Left ventricle myocardium inferior (tissue), 1 donor: ENCODE measurements at regions not wholly inside any gene's neighbourhood (a gene's known extent, or its start where the extent isn't known, plus 50 kb on each side); places are given as distances from the start of the nearest gene placed in this dataset.

Experiments
- DNase-seq: peaks from one replicate; pipeline ENCODE4 v3.0.0-alpha.2; 2020
- H3K27ac ChIP-seq: fragments of 200-600 bp; replicated peaks from 2 replicates; pipeline ENCODE4 v1.8.0; 2021
- H3K27me3 ChIP-seq: fragments of 200-600 bp; 2 replicates; pipeline ENCODE4 v1.8.0; 2021; ENCODE audit warnings: low read depth
- H3K36me3 ChIP-seq: fragments of 200-600 bp; 2 replicates; pipeline ENCODE4 v1.8.0; 2021
- H3K4me1 ChIP-seq: fragments of 200-600 bp; 2 replicates; pipeline ENCODE4 v1.8.0; 2021
- H3K4me3 ChIP-seq: fragments of 200-600 bp; 2 replicates; pipeline ENCODE4 v1.8.0; 2021; ENCODE audit warnings: mild to moderate bottlenecking, moderate library complexity
- H3K9me3 ChIP-seq: fragments of 200-600 bp; replicated peaks from 2 replicates; pipeline ENCODE4 v1.8.0; 2021
- intact Hi-C: fragments of 100-400 bp; cut with micrococcal nuclease; formaldehyde crosslinking; loops from one replicate; pipeline ENCODE4 v1.11.0; 2022
- TF ChIP-seq, protein P1 (sequence below): fragments of 200-600 bp; IDR thresholded peaks from 2 replicates; pipeline ENCODE4 v1.8.0; 2021; ENCODE audit warnings: antibody characterized with exemption, mild to moderate bottlenecking, borderline replicate concordance
- donor health status: DM: no; HTN: yes; CAD: no; lungs with severe emphysema.

DNA sequence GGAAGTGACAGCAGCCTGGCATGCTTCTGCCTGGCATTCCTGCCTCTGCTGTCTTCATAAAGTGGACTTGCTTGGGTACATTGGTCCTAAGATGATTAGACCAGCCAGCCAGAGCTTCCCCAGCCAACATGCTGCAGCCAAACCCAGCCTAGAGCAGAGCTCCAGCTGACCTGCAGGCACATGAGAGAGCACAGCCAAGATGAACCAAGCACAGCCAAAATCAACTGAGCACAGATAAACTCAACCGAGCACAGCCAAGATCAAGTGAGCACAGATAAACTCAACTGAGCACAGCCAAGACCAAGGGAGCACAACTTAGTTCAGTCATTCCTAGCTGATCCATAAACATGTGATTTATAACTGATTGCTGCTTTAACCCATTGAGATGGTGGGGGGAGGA lies 266.5 kb downstream of the MSX2 start:
- H3K27ac ChIP-seq, result peak overlapping the region; percentile 48
- intact Hi-C loops, result no loop called here
- peak; percentile 43 for DNase-seq
- no peak overlapping the region for H3K4me3 ChIP-seq
- TF ChIP-seq, protein P1, sequence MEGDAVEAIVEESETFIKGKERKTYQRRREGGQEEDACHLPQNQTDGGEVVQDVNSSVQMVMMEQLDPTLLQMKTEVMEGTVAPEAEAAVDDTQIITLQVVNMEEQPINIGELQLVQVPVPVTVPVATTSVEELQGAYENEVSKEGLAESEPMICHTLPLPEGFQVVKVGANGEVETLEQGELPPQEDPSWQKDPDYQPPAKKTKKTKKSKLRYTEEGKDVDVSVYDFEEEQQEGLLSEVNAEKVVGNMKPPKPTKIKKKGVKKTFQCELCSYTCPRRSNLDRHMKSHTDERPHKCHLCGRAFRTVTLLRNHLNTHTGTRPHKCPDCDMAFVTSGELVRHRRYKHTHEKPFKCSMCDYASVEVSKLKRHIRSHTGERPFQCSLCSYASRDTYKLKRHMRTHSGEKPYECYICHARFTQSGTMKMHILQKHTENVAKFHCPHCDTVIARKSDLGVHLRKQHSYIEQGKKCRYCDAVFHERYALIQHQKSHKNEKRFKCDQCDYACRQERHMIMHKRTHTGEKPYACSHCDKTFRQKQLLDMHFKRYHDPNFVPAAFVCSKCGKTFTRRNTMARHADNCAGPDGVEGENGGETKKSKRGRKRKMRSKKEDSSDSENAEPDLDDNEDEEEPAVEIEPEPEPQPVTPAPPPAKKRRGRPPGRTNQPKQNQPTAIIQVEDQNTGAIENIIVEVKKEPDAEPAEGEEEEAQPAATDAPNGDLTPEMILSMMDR, result no peak
- no peaks in the 10 kb centered on the region for H3K36me3 ChIP-seq
- H3K27me3 ChIP-seq, result peaks cover 32% of the 10 kb centered on the region
- H3K4me1 ChIP-seq, result peaks cover 31% of the 10 kb centered on the region
- no peaks in the 10 kb centered on the region for H3K9me3 ChIP-seq

DNA sequence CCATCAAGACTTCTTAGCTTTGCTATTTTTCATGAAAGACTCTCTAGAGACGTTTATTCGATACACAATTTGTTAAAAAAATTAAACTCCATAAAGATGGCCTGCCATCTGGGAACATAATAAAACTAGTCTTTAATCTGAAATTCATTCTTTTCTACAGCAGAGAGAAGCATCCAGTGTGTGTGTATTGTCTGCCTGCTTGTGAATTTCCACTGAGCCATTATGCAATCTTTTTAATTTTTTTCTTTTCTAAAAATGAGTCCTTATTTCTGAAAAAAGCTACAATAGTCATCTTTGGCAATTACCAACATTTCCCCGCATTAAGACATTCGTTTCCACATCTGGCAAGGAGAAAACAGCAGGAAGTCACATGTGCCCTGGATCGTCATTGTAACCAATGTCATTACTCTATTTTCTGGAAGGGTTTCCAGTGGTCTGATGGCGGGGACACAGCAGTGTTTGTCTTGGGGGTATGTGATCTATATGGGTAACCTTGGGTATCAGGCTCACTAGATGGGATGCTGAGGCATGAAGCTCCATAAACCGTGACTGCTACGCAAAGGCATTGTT lies 263.1 kb downstream of the MSX2 start:
- Histone ChIP-seq H3K9me3 (no peaks in the 10 kb centered on the region), H3K27me3 (peaks cover 25% of the 10 kb centered on the region), H3K4me1 (peaks cover 31% of the 10 kb centered on the region), H3K36me3 (no peaks in the 10 kb centered on the region), H3K27ac (peak overlapping the region; percentile 62), H3K4me3 (no peak overlapping the region)
- no peak for DNase-seq
- intact Hi-C loops, result no loop called here
- TF ChIP-seq, protein P1, result no peak

DNA sequence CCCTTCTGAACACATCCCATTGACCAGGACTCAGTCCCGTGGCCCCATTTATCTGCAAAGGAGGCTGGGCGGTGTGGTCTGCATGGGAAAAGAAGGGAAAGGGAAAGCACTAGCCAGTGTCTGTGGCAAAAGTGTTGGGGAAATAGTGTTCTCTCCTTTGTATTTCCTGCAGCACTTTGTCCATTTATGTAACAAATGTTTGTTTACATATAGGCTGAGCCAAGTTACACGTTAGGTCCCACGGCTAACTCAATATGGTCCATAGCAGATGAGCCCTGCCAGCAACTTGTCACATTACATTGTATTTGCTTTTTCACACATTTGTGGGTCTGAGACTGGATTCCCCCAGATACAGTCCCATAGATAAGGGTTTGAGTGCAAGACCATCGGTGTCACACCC lies 260.5 kb downstream of the MSX2 start:
- intact Hi-C loops, result no loop called here
- H3K27ac ChIP-seq, result no peak overlapping the region
- H3K4me1 ChIP-seq, result peaks cover 16% of the 10 kb centered on the region
- TF ChIP-seq, protein P1, result no peak
- DNase-seq, result no peak
- H3K27me3 ChIP-seq, result peaks cover 35% of the 10 kb centered on the region
- H3K9me3 ChIP-seq, result no peaks in the 10 kb centered on the region
- no peaks in the 10 kb centered on the region for H3K36me3 ChIP-seq
- no peak overlapping the region for H3K4me3 ChIP-seq

DNA sequence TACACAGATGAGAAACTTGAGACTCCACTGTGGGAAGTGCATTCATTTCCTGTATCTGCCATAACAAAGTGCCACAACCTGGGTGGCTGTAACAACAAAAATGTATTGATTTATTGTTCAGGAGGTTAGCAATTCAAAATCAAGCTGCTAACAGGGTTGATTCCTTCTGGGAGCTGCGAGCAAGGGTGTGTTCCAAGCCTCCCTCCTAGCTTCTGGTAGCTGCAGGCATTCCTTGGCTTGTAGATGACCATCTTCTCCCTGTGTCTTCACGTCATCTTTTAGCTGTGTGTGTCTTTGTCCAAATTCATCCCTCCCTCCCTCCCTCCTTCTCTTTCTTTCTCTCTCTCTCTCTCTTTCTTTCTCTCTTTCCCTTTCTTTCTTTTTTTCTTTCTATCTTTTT lies 258.1 kb downstream of the MSX2 start:
- intact Hi-C loops, result no loop called here
- Histone ChIP-seq H3K36me3 (no peaks in the 10 kb centered on the region), H3K27me3 (peaks cover 42% of the 10 kb centered on the region), H3K27ac (no peak overlapping the region), H3K9me3 (peaks cover 5% of the 10 kb centered on the region), H3K4me1 (peaks cover 6% of the 10 kb centered on the region), H3K4me3 (no peak overlapping the region)
- TF ChIP-seq, protein P1, result no peak
- no peak for DNase-seq

DNA sequence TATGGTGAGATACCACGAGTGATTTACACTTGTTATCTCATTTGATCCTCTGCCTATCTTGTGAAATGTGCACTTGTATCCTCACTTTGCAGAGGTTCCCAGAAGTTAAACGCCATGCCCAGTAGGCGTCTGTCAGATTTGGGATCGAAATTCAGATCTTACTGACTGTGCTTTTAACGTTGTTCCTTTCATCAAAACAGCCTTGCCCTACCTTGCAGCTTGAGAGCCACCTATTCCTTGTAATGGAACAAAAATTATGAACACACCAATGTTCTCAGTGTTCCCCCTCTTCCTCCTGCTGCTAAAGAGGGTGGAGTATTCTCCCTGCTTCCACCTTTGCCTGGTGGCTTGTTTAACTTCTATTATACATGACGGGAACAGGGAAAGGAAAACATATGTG lies 257.0 kb downstream of the MSX2 start:
- no peaks in the 10 kb centered on the region for H3K36me3 ChIP-seq
- H3K4me3 ChIP-seq, result no peak overlapping the region
- H3K27ac ChIP-seq, result no peak overlapping the region
- DNase-seq, result no peak
- H3K4me1 ChIP-seq, result no peaks in the 10 kb centered on the region
- H3K9me3 ChIP-seq, result peaks cover 5% of the 10 kb centered on the region
- TF ChIP-seq, protein P1, result no peak
- intact Hi-C loops, result no loop called here
- H3K27me3 ChIP-seq, result peaks cover 42% of the 10 kb centered on the region

DNA sequence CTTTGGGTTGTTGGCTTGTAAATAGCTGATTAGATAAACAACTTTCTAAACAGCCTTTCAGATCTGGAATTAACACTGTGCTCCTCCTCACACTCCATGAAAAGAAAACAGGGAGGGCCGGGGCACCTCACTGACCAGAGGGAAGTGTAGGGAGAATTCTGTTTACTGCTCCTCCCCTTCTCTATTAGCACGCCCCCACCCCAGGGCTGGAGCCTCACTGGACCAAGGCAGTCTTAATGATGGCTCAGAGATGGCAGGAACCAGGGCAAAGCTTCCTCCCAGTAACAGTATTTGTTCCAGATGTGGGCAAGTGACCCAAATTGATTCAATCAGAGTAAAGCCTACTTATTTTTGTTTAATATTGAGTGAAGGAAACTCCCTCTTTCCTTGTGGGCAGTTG lies 256.6 kb downstream of the MSX2 start:
- Histone ChIP-seq H3K27ac (no peak overlapping the region), H3K36me3 (no peaks in the 10 kb centered on the region), H3K9me3 (peaks cover 5% of the 10 kb centered on the region), H3K4me1 (no peaks in the 10 kb centered on the region), H3K27me3 (peaks cover 45% of the 10 kb centered on the region), H3K4me3 (no peak overlapping the region)
- DNase-seq, result no peak
- TF ChIP-seq, protein P1, result no peak
- intact Hi-C loops, result no loop called here
